Medulla oblongata (tissue), 1 donor: ENCODE measurements at regions not wholly inside any gene's neighbourhood (a gene's known extent, or its start where the extent isn't known, plus 50 kb on each side); places are given as distances from the start of the nearest gene placed in this dataset.
"Not testable (repeated sequence)": the region's sequence is repeated elsewhere in the genome, so short reads cannot be mapped to it uniquely, and the experiment has no call there.

Experiments used
- DNase-seq: peaks from one replicate; pipeline ENCODE4 v3.0.0-alpha.2; 2015; ENCODE audit errors: extremely low spot score

DNA sequence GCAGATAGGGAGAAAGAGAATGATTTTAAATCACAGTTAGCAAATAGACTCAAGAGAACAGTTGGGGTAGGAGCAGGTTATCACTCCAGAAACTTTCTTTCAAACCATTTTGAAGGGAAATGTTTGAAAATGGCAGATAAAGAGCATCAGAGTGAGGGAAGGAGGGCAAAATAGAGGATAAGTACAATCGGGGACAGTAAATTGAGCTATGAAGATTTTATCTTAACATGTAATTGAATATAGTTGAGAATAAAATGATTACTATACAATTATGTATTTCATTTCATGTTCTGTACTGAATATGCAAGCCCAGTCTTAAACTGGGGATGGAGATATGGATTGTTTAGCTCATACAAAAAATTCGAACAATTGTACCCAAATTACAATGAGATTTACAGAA is 54.0 kb downstream of the MAP10 start:
- no peak for DNase-seq

DNA sequence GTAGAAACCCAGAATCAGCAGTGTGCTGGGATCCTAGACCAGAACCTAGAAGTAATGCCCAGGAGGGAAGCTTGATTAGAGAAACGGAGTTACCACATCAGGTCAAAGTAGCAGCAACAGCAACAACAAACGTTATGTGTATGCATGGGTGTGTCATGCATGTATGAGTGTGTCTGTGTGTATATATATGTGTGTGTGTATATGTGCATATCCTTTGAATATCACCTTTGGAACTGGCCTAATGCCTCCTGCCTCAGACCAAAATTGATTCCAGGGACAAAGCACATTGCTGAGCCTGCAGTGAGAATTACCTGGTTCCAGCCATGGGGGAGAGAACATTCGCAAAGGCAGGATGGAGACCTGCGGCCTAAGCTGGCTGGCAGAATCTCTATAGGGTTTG is 55.9 kb downstream of the MAP10 start:
- DNase-seq: no peak

DNA sequence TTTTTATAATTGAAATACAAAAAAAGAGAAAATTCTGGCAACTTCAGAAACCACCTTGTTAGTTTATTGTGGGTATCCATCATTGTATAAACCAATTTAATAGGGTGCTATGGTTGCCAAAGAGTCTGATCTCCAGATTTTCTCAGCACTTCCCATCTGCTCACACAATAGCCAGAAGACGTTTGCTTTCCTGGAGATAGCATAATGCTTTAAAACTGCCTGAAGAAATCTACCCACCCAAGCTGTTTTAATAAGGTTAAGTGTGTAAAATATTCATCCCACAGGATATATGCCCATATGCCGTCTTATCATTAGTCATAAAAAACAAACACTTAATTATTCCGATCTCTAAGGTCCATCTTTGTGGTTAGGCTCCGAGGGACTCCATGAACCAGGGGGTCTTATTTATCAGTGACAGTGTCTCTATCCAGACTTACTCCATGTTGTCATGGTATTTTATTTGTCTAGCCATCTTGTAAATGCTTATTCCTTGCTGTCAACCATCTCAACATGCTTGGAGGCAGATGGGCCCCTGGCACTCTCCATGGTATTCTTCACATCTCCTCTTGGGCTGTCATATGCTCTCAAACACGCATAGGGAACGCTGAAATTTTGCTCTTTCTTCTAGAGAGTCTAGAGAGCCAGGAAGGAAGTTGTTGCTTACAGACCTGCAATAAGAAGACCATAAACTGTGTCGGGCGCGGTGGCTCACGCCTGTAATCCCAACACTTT is 58.5 kb downstream of the MAP10 start:
- DNase-seq: no peak

DNA sequence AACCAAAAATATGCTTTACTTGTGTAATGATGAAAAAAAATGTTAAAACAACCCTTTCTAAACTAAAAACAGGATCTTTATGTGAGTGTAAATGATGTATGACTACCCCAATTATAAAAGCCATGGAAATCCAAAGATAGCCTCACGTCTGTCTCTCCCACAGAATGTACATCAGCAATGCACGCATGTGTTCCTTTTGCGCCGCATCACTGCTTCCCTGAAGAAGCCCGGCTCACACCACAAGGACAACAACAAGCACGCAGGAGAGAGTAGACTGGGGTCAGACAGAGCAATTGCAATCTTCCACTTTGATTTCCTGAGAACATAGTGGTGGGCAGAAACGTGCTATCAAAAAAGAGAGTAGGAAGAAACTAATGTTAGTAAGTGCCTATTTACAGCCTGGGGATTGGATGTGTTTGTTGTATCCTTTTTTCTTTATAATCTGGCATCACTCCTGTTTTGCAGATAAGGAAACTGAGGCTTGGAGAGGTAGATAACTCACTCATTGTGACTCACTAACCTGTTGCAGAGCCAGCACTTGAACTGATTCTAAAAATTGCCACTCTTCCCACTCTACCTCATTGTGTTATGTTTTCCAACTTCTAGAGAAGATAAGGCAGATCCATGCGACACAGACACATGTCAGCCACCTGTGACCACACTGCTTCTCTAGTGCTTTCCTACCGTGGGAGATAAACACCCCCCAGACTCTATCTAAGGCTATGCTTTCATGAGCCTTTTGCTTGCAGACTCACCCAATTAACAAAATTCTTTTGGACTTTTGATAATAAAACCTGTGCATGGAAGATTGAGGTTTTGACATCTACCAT is 60.1 kb downstream of the MAP10 start:
- DNase-seq: no peak

DNA sequence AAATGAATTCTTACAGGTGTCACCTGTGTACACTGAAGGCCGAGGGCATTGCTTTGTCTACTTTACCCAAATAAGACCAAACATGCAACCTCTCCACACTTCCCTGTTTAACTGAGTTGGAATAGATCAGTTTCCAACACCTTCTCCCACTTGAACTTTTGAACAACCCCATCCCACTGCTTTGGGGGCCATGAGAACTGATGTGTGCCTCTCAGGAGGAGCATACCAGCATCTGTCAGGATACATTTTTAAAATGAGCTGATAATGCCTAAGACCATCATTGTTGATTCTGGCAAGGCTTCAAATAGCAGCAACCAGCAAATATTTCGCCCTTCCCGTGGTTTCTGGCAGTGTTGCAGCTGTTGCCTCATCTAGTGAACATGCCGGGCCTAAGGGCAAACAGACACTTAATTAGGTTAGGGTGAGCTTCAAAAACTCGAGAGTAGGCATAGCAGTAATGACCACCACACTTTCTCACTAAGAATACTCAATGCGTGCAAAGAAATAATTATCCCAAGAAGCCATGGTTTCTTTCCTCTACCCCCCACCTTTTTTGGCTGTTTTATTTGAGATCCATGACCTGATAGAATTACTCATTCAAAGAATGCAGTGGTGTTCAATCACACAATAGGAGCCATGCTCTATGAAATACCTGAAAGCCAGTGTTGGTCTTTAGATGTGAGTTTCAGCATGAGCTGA is 63.7 kb downstream of the MAP10 start:
- DNase-seq: no peak

DNA sequence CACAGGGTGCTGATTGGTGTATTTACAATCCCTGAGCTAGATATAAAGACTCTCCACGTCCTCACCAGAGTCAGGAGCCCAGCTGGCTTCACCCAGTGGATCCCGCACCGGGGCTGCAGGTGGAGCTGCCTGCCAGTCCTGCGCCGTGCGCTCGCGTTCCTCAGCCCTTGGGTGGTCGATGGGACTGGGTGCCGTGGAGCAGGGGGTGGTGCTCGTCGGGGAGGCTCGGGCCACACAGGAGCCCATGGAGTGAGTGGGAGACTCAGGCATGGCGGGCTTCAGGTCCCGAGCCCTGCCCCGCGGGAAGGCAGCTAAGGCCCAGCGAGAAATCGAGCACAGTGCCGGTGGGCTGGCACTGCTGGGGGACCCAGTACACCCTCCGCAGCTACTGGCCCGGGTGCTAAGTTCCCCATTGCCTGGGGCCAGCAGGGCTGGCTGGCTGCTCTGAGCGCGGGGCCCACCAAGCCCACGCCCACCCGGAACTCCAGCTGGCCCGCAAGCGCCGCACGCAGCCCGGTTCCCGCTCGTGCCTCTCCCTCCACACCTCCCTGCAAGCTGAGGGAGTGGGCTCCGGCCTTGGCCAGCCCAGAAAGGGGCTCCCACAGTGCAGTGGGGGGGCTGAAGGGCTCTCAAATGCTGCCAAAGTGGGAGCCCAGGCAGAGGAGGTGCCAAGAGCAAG is 66.2 kb downstream of the MAP10 start:
- DNase-seq: not testable (repeated sequence)

DNA sequence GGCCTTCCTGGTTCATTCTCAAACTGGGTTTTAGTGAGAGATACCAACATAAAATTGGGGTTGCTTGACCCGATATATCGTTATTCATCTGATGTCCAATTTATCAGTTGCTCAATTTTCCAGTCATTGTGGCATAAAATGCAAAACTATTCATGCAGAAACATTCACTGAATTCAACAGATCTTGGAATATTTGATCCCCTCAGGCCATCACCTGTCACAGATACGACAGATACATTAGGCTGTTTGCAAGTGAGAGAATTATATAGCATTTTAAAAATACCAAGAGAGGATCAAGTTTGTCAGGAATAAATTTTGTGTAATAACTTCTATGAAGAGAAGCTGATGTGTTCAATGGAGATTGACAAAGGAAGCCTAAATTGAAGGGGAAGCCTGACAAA is 67.1 kb downstream of the MAP10 start:
- no peak for DNase-seq

DNA sequence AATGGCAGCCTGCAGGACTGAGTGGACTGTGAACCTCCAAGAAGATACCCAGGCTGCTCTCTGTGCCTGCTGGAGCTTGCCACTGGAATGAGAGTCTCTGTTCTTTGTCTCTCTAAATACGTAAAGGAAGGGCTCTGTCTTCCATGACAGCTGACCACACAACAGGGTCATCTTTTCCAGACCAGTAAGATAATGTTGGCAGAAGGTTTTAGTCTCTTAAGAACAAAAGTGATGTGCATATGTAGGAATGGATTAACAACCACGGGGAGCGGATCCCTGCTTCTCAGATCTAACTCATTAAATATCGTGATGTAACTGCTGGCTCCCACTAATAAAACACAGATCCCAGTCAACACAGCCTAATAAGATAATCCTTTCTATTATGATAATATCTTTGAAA is 67.5 kb downstream of the MAP10 start:
- no peak for DNase-seq

DNA sequence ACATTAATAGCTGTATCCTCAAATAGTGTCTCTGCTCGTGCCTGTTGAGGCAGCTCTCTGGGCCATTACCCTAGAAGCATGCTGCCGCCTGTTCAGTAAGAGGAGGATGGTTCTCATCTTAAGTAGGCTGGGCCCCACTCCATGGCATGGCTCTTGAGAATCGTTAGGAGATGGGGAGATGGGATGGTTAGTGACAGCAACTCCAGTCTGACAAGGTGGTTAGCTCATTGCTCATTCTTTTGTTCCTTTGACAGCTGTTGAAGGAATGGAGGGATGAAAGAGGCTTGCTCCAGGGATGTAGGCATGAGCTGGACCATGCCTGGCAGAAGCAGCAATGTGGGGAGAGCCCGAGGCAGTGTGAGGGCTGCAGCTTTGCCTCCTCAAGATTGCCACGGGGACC is 68.2 kb downstream of the MAP10 start:
- no peak for DNase-seq

DNA sequence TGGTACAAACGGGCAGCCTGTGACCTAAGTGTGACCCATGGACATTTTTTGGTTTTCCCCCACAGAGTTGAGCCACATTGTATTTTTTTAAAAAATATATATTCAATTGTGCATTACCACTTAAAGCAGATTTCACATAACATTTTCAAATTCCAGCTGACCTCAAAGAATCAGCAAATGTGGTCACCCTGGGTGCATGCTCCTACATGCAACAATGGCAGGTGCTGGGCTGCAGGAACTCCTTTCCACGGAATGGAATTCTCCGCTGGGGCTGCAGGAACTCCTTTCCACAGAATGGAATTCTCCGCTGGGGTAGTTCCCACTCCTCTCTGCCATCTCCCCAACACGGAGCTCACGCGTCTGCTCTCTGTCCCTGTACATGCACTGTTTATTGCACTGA is 68.7 kb downstream of the MAP10 start:
- DNase-seq: no peak

DNA sequence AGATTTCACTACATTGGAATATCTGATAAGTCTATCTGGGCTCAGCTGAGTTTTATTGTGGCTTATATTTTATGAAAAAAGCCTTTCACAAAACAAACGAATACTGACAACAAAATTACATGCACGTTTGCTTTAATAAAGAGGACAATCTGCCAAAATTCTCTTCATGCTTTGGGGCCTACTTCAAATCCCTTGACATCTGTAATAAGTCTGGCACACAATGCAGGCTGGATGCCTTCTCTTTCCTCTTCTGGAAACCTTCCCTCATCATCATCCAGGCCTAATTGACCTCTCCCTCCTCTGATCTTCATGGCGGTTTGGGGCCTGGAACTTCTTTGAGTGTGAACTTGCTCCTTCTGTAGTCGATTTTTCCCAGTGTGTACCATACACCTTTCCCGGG is 70.3 kb downstream of the MAP10 start:
- DNase-seq: no peak

DNA sequence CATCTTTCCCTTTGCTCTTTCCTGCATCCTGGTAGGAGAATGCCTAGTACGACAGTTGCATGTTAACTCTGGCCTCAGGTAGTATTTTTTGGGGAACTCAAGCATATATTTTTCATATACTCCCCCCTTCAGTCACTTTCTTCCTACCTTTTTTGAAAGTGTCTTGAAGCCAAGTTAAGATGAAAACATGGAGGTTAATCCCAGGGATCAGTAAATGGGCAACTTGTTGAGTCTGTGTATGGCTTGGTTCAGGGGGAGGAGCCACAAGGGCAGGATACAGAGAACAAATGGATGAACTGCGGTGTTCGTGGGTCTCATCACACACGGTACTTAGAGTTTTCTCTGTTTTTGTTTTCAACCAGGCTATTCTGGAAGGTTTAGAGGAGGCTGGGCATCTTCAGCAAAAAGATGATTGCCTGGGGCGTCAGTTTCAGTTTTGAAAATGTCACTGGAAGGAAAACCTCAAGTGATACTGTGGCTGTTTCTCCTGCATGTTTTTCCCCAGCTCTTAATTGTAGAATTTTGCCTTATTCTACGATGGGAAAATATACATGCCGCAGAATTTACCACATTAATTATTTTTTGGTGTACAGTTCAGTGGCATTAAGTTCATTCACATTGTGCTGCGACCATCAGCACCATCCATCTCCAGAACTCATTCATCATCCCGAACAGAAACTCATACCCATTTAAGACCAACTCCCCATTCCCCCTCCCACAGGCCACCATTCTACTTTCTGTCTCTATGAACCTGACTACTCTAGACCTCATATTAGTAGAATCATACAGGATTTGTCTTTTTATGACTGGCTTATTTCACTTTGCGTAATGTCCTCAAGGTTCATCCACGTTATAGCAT is 71.5 kb downstream of the MAP10 start:
- no peak for DNase-seq

DNA sequence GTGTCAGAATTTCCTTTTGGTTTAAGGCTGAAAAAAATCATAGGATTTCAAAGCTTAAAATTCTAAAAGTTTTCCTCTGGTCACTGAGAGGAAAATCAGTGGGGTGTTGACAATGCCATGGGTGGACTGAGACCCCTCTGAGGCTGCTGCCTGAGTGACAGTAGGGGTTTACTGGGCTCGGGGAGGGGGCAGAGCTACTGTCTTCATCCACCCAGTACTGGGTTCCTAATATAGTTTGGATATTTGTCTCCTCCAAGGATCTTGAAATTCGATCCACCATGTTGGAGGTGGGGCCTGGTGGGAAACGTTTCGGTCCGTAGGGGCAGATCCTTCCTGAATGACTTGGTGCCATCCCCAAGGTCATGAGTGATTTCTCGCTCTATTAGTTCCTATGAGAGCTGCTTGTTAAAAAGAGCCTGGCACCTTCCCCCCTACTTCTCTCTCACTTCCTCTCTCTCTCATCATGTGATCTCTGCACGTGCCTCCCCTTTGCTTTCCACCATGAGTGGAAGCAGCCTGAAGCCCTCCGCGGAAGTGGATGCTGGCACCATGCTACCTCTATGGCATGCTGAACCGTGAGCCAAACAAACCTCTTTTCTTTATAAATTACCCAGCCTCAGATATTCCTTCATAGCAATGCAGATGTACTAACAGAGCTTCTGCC is 72.3 kb downstream of the MAP10 start:
- DNase-seq: no peak

DNA sequence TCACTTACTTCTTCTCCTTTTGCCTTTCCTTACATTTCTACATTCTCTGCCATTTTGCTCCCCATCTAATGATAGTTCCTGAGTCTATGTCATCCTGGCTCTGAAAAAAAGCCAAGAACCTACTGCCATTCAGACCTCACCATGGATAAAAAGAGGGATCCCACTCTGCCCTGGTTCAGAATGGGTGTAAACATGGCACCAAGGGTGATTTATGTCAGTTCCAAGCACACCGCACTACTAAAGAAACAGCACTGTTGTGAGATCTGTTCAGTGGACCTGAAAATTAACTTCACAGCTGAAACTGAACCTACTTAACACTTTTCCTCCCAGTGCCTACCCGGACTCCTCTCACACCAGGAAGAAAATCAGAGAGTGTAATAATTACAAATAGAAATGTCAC is 72.3 kb upstream of the NTPCR start:
- DNase-seq: no peak

DNA sequence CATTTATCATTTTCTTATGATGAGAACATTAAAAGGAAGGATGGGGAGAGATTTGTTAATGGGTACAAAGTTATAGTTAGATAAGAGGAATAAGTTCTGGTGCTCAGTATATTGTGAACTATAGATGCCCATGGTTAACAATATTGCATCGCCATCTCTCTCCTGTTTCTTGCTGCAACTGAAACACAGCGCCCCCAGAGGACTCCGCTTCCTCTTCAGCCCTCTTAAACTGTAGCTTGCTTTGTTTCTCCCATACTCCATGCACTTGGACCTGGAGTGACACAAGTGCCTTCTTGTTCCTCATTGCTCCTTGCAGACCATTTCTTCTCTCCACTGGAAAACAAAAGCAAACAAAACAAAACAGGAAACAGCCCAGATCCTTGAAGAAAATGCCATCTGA is 70.1 kb upstream of the NTPCR start:
- peak; percentile 50 for DNase-seq

DNA sequence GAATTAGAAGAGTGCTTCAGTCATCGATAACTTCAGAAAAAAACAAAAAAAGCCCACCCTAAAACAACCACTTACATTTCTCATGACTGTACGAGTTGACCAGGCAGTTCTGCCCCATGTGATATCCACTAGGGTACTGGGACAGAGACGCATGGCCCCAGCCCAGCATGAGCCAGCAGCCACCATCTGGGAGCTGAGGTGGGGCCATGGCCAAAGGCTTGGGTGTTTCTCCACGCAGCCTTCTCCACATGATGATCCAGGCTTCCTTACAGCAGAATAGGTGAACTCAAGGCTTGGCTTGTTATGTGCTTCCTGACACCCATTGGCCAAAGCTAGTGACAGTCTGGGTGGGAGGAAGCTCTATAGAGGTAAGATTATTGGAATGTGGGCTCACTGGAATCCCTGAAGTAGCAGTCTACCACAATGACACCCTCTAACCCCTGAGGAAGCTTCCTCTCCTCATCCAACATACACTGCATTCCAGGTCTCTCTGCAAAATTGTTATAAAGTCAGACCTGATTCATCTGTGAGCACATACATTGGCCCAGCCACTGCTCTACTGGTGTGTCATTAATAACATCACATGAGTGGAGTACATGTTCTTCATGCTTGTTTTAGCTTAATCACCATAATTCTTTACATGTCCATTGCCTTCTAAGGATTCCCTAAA is 66.3 kb upstream of the NTPCR start:
- no peak for DNase-seq

DNA sequence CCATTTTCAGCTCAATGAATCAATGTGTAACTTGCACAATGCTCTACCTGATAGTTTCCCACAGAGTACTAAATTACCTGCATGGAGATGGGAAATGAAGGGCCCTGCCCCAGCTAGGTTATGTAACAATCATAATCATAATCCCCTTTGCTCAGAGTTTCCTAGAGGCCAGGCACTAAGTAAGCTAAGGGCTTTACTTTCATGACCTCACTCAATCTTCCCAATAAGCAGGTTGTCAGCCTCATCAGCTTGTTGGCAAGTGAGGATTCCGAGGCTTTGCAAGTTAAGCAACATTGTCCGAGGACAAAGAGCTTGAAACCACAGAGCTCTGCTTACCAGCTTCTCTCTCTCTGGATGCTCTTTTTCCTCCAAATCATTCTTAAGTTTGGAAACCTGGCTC is 64.1 kb upstream of the NTPCR start:
- DNase-seq: no peak

DNA sequence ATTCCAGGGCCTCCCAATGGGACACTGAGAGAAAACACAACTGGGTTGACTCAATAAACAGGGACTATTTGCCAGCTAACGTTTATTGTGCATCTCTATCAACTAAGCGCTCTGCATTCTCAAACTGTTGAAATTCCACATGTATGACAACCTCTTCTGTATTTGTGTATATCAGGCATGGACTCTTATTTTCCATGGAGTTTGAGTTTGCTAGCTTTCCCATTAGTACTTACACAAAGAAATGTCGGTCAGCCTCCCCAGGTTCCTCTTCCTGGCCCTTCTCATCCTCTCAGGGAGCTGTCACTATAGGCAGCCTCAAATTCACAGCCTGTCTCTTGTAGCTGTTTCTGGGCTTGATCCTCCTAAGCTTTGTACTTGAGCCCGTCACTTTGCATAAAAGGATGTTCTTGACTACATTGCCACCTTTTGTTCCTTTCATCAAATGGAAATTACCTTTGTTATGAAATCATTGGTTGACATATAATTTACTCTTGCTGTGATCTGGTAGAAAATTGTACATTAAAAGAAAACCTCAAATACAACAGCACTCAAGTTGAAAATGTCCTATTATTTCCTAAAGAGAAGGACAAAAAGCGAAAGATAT is 60.0 kb upstream of the NTPCR start:
- no peak for DNase-seq

DNA sequence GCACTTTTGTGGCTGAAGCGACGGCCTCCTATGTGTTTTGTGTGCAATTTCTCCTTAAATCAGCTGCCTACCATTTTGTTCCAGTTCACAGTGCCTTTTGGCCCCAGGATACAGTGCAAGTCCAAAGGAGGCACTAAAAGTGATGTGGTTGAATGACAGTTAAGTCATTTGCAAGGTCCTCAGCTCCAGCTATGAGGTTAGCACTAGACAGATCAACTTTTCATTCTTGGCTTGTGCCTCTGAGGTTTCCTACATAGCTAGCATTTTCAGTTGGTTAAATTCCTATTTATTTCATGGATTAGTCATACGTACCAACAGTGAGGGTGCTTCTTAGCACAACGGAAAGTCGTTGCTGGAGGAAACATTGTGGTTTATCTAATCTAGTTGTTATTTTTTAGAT is 59.3 kb upstream of the NTPCR start:
- no peak for DNase-seq
